K562 (cell line): ENCODE measurements at regions not wholly inside any gene's neighbourhood (a gene's known extent, or its start where the extent isn't known, plus 50 kb on each side); places are given as distances from the start of the nearest gene placed in this dataset.

Experiments used
- ATAC-seq: fragments of 200-7000 bp; cut with Tn5 transposase; 3 replicates; pipeline ENCODE4 v1.9.1; 2020; ENCODE audit warnings: moderate library complexity
- BruUV-seq: library from RNA; stranded (reverse); fragments of 400-500 nt; replicated peaks from 2 replicates; lab custom pipeline; 2021; lab: Mats Ljungman, UMichigan
- CTCF ChIA-PET: fragments of 300-600 bp; formaldehyde crosslinking; extraction: SDS; loops from one replicate; lab custom pipeline; 2021; ENCODE audit warnings: low intra/inter-chr PET ratio; lab: Yijun Ruan, JAX
- POLR2A ChIA-PET: fragments of 300-600, 350-650 bp; sonication (Branson Sonifier 250); formaldehyde crosslinking; extraction: SDS; loops from one replicate; lab custom pipeline; 2021; ENCODE audit warnings: antibody characterized with exemption, inconsistent platforms; lab: Yijun Ruan, JAX
- DNase-seq, 4 experiments: peaks; one replicate each; pipeline versions ENCODE4 v3.0.0 to v3.0.0-alpha.2; 2011 to 2018; ENCODE audit warnings: low spot score in 3 of 4, mixed read lengths in 3 of 4; ENCODE audit errors: extremely low read depth in 1 of 4
- FAIRE-seq: peaks from 2 replicates; lab custom pipeline; 2011; peaks lifted over from hg19 to GRCh38; lab: Jason Lieb, UNC
- H2AFZ ChIP-seq: 2 replicates; pipeline ENCODE4 v1.6.0; 2011; ENCODE audit warnings: low read depth, low read length, control low read depth, inconsistent platforms
- H3K27ac ChIP-seq: fragments of 200-600 bp; 3 replicates; pipeline ENCODE4 v1.8.0; 2011; ENCODE audit warnings: low read depth, mild to moderate bottlenecking, control low read depth, inconsistent platforms, low read length, moderate library complexity, mixed read lengths; ENCODE audit errors: extremely low read depth
- H3K27me3 ChIP-seq, 2 experiments: fragments of 300-600 bp in 1 of 2; 2 replicates in 1 of 2; 3 replicates in 1 of 2; pipeline versions ENCODE4 v1.6.0 to v1.8.0; 2011; ENCODE audit warnings: inconsistent platforms in 2 of 2, low read length in 2 of 2, mild to moderate bottlenecking in 1 of 2, mixed read lengths in 1 of 2, moderate library complexity in 1 of 2; ENCODE audit not compliant: control insufficient read depth in 2 of 2, insufficient read depth in 2 of 2
- H3K36me3 ChIP-seq: fragments of 300-600 bp; 3 replicates; pipeline ENCODE4 v1.8.0; 2011; ENCODE audit warnings: mild to moderate bottlenecking, low read length, inconsistent platforms; ENCODE audit not compliant: control insufficient read depth, insufficient read depth
- H3K4me1 ChIP-seq, 2 experiments: fragments of 200-600 bp in 1 of 2; replicated peaks in 1 of 2; 2 replicates in 1 of 2; 3 replicates in 1 of 2; pipeline versions ENCODE4 v1.5.1 to v1.8.0; 2011; ENCODE audit warnings: inconsistent platforms in 2 of 2, low read length in 2 of 2, mild to moderate bottlenecking in 1 of 2, mixed read lengths in 1 of 2, moderate library complexity in 1 of 2; ENCODE audit not compliant: control insufficient read depth in 2 of 2, insufficient read depth in 2 of 2
- H3K4me2 ChIP-seq: 2 replicates; pipeline ENCODE4 v1.6.1; 2011; ENCODE audit warnings: low read length, control low read depth, inconsistent platforms, mixed read lengths; ENCODE audit not compliant: insufficient read depth
- H3K4me3 ChIP-seq: fragments of 200-600 bp; sonication (generic), shearing (Covaris generic); 2 replicates; pipeline ENCODE4 v1.5.1; 2016; ENCODE audit warnings: control low read depth, inconsistent platforms
- H3K79me2 ChIP-seq: fragments of 200-600 bp; 3 replicates; pipeline ENCODE4 v1.8.0; 2011; ENCODE audit warnings: low read length, inconsistent platforms; ENCODE audit not compliant: control insufficient read depth, insufficient read depth
- H3K9ac ChIP-seq, 2 experiments: 2 replicates each; pipeline versions ENCODE4 v1.6.0 to v1.6.1; 2011; ENCODE audit warnings: low read depth in 2 of 2, low read length in 2 of 2, control low read depth in 1 of 2, inconsistent platforms in 1 of 2, mild to moderate bottlenecking in 1 of 2, mixed read lengths in 1 of 2; ENCODE audit not compliant: insufficient read depth in 1 of 2
- H3K9me1 ChIP-seq: one replicate; pipeline ENCODE4 v1.6.0; 2011; ENCODE audit warnings: inconsistent platforms, mild to moderate bottlenecking, low read length, moderate library complexity; ENCODE audit not compliant: control insufficient read depth, insufficient read depth
- H3K9me3 ChIP-seq: replicated peaks from 2 replicates; pipeline ENCODE4 v1.5.1; 2011; ENCODE audit warnings: low read depth, low read length, inconsistent platforms; ENCODE audit not compliant: control insufficient read depth, insufficient read depth
- H4K20me1 ChIP-seq: replicated peaks from 2 replicates; pipeline ENCODE4 v1.6.1; 2011; ENCODE audit warnings: low read length, inconsistent platforms, mixed read lengths; ENCODE audit not compliant: control insufficient read depth, insufficient read depth
- BCOR ChIP-seq: fragments of 450-650 bp; IDR thresholded peaks from 2 replicates; pipeline ENCODE4 v1.6.1; 2016
- BRCA1 ChIP-seq, 2 experiments: fragments of 450-650 bp in 1 of 2; sonication (generic) in 1 of 2; formaldehyde crosslinking in 1 of 2; IDR thresholded peaks; 2 replicates each; pipeline versions ENCODE4 v1.5.0 to v1.6.1; 2017 to 2020; ENCODE audit warnings: mild to moderate bottlenecking in 1 of 2, missing genetic modification reagents in 1 of 2
- CBX8 ChIP-seq: fragments of 200-600 bp; sonication (generic); IDR thresholded peaks from 2 replicates; pipeline ENCODE4 v1.6.1; 2012; ENCODE audit warnings: borderline replicate concordance, mixed run types, low read depth, mild to moderate bottlenecking, moderate library complexity, mixed read lengths, low read length, control low read depth, inconsistent platforms; ENCODE audit not compliant: poor library complexity, severe bottlenecking; ENCODE audit errors: extremely low read depth
- CEBPB ChIP-seq: fragments of 450-650 bp; IDR thresholded peaks from 2 replicates; pipeline ENCODE4 v1.6.1; 2016; ENCODE audit warnings: missing genetic modification characterization, missing compliant biosample characterization
- CEBPG ChIP-seq, 3 experiments: fragments of 200-800 bp in 1 of 3; sonication (Bioruptor generic) in 1 of 3; sonication (generic) in 1 of 3; formaldehyde crosslinking in 1 of 3; IDR thresholded peaks in 2 of 3; conservative IDR thresholded peaks in 1 of 3; 2 replicates each; pipeline versions ENCODE4 v1.6.1 to v1.8.0; 2016 to 2022; ENCODE audit warnings: missing compliant biosample characterization in 2 of 3, missing genetic modification characterization in 2 of 3, mild to moderate bottlenecking in 1 of 3, missing genetic modification reagents in 1 of 3
- FOXA1 ChIP-seq: fragments of 450-650 bp; IDR thresholded peaks from 2 replicates; pipeline ENCODE4 v1.6.1; 2016; ENCODE audit warnings: mild to moderate bottlenecking, borderline replicate concordance
- HLTF ChIP-seq: fragments of 450-650 bp; IDR thresholded peaks from 2 replicates; pipeline ENCODE4 v1.6.1; 2016
- IFI16 ChIP-seq: fragments of 250-450 bp; sonication (Bioruptor Pico); IDR thresholded peaks from 2 replicates; pipeline ENCODE4 v2.1.2; 2022; ENCODE audit warnings: mild to moderate bottlenecking, inconsistent platforms
- NONO ChIP-seq, 2 experiments: fragments of 200-400 bp in 1 of 2; fragments of 450-650 bp in 1 of 2; formaldehyde crosslinking in 1 of 2; IDR thresholded peaks; 2 replicates each; pipeline ENCODE4 v1.6.1; 2017; ENCODE audit warnings: low read depth in 2 of 2, mild to moderate bottlenecking in 2 of 2, moderate library complexity in 2 of 2, low read length in 1 of 2
- OTX1 ChIP-seq: fragments of 450-650 bp; formaldehyde crosslinking; IDR thresholded peaks from 2 replicates; pipeline ENCODE4 v1.4.0; 2022; ENCODE audit warnings: mild to moderate bottlenecking
- PURB ChIP-seq: sonication (generic); formaldehyde crosslinking; IDR thresholded peaks from 2 replicates; pipeline ENCODE4 v1.9.0; 2021; ENCODE audit warnings: low read depth, mild to moderate bottlenecking, missing genetic modification reagents
- ZC3H8 ChIP-seq: fragments of 450-650 bp; IDR thresholded peaks from 2 replicates; pipeline ENCODE4 v1.6.1; 2017
- ZKSCAN3 ChIP-seq: fragments of 250-450 bp; sonication (Bioruptor Pico); IDR thresholded peaks from 2 replicates; pipeline ENCODE4 v1.4.0; 2020
- ZNF184 ChIP-seq: sonication (generic); formaldehyde crosslinking; IDR thresholded peaks from 2 replicates; pipeline ENCODE4 v1.5.0; 2020; ENCODE audit warnings: missing genetic modification reagents
- ZNF274 ChIP-seq: IDR thresholded peaks from 2 replicates; pipeline ENCODE4 v1.6.1; 2011; ENCODE audit warnings: low read depth, mild to moderate bottlenecking, low read length, moderate library complexity, borderline replicate concordance
- WGBS: fragments of 100-300 bp; shearing (Covaris generic); methylation state at CpG from one replicate; pipeline ENCODE4 v1.1.6; 2016; ENCODE audit warnings: low coverage, mixed read lengths; ENCODE audit not compliant: insufficient coverage; ENCODE audit errors: missing lambda C conversion rate; 5-methylcytosine and 5-hydroxymethylcytosine counted together
- in situ Hi-C: fragments of 300-500 bp; cut with MboI; formaldehyde crosslinking; loops from 4 replicates; pipeline ENCODE4 v1.15.0; 2018; ENCODE audit warnings: inconsistent platforms, mixed read lengths
- intact Hi-C: fragments of 100-400 bp; cut with micrococcal nuclease; formaldehyde crosslinking; loops from 2 replicates; pipeline ENCODE4 v1.14.2; 2022
- TF ChIP-seq, protein P1 (sequence below): sonication (generic); formaldehyde crosslinking; IDR thresholded peaks from 2 replicates; pipeline ENCODE4 v1.4.0; 2020; ENCODE audit warnings: mild to moderate bottlenecking, missing genetic modification reagents
- TF ChIP-seq, protein P2 (sequence below), 2 experiments: fragments of 450-650 bp in 1 of 2; sonication (generic) in 1 of 2; formaldehyde crosslinking in 1 of 2; IDR thresholded peaks in 1 of 2; conservative IDR thresholded peaks in 1 of 2; 2 replicates each; pipeline versions ENCODE4 v1.6.1 to v1.8.1; 2016 to 2023; ENCODE audit warnings: mild to moderate bottlenecking in 2 of 2, moderate library complexity in 2 of 2, inconsistent platforms in 1 of 2, missing genetic modification reagents in 1 of 2
- TF ChIP-seq, protein P3 (sequence below): fragments of 450-650 bp; IDR thresholded peaks from 2 replicates; pipeline ENCODE4 v1.6.1; 2016; ENCODE audit warnings: antibody characterized with exemption
- TF ChIP-seq, protein P4 (sequence below): fragments of 450-650 bp; formaldehyde crosslinking; IDR thresholded peaks from 2 replicates; pipeline ENCODE4 v1.4.0; 2022; ENCODE audit warnings: mild to moderate bottlenecking, moderate library complexity

GRCh38 chr16:31764103-31764502 lies 109.5 kb upstream of the ZNF267 start:
- in situ Hi-C loops, result no loop called here
- ChIA-PET POLR2A (no interaction called here), CTCF (no interaction called here)
- Histone ChIP-seq H3K9me1 (no peaks in the 10 kb centered on the region), H4K20me1 (no peaks in the 10 kb centered on the region), H3K27me3 (no peaks in the 10 kb centered on the region), H3K4me3 (no peak overlapping the region), H3K4me1 (no peaks in the 10 kb centered on the region), H3K9me3 (no peaks in the 10 kb centered on the region), H2AFZ (no peak overlapping the region), H3K9ac (no peak overlapping the region), H3K79me2 (no peaks in the 10 kb centered on the region), H3K4me2 (no peak overlapping the region), H3K27ac (no peak overlapping the region), H3K36me3 (no peaks in the 10 kb centered on the region)
- no peak for ATAC-seq
- intact Hi-C loops, result no loop called here
- DNase-seq, result no peak
- FAIRE-seq, result no peak
- no TSS peak for BruUV-seq
- WGBS, result 28% methylated on average over 2 of the region's 2 CpGs
- TF ChIP-seq OTX1 (CRISPR knock-in tag), result no peak
- no peak for TF ChIP-seq BRCA1 (IDR thresholded peaks at IDR 0.05)
- TF ChIP-seq BRCA1 (CRISPR knock-in tag; IDR thresholded peaks at IDR 0.05), result no peak
- TF ChIP-seq CBX8, result no peak
- TF ChIP-seq, protein P1, sequence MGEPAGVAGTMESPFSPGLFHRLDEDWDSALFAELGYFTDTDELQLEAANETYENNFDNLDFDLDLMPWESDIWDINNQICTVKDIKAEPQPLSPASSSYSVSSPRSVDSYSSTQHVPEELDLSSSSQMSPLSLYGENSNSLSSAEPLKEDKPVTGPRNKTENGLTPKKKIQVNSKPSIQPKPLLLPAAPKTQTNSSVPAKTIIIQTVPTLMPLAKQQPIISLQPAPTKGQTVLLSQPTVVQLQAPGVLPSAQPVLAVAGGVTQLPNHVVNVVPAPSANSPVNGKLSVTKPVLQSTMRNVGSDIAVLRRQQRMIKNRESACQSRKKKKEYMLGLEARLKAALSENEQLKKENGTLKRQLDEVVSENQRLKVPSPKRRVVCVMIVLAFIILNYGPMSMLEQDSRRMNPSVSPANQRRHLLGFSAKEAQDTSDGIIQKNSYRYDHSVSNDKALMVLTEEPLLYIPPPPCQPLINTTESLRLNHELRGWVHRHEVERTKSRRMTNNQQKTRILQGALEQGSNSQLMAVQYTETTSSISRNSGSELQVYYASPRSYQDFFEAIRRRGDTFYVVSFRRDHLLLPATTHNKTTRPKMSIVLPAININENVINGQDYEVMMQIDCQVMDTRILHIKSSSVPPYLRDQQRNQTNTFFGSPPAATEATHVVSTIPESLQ (CRISPR knock-in tag), result no peak
- TF ChIP-seq HLTF, result no peak
- no peak for TF ChIP-seq IFI16
- no peak for TF ChIP-seq FOXA1
- TF ChIP-seq CEBPB (tag), result 0 out of 2 replicates have a peak, but pooled peaks have one; percentile 53
- TF ChIP-seq NONO (IDR thresholded peaks at IDR 0.05; ENCODE audit: low read depth in 2 of 2, low read length in 1 of 2), result no peak
- no peak for TF ChIP-seq ZKSCAN3 (CRISPR knock-in tag)
- no peak for TF ChIP-seq BCOR
- TF ChIP-seq ZNF274, result no peak
- no peak for TF ChIP-seq PURB (CRISPR knock-in tag)
- no peak for TF ChIP-seq ZC3H8
- no peak for TF ChIP-seq ZNF184 (CRISPR knock-in tag)
- TF ChIP-seq, protein P2, sequence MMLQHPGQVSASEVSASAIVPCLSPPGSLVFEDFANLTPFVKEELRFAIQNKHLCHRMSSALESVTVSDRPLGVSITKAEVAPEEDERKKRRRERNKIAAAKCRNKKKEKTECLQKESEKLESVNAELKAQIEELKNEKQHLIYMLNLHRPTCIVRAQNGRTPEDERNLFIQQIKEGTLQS (IDR thresholded peaks at IDR 0.05), result peak; percentile 33; the same call in 1 of the 2 replicates
- TF ChIP-seq, protein P2 (CRISPR knock-in tag; conservative IDR thresholded peaks at IDR 0.05), result no peak
- TF ChIP-seq, protein P3, sequence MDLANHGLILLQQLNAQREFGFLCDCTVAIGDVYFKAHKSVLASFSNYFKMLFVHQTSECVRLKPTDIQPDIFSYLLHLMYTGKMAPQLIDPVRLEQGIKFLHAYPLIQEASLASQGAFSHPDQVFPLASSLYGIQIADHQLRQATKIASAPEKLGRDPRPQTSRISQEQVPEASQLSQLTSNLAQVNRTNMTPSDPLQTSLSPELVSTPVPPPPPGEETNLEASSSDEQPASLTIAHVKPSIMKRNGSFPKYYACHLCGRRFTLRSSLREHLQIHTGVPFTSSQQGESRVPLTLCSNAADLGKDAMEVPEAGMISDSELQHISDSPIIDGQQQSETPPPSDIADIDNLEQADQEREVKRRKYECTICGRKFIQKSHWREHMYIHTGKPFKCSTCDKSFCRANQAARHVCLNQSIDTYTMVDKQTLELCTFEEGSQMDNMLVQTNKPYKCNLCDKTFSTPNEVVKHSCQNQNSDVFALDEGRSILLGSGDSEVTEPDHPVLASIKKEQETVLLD, result no peak
- TF ChIP-seq CEBPG (CRISPR knock-in tag; IDR thresholded peaks at IDR 0.05), result no peak
- peak in 1 of 2 experiments; percentile 65; a peak in 3 of 4 replicates for TF ChIP-seq CEBPG (tag; conservative IDR thresholded peaks at IDR 0.05 in 1 of 2, IDR thresholded peaks at IDR 0.05 in 1 of 2)
- TF ChIP-seq, protein P4, sequence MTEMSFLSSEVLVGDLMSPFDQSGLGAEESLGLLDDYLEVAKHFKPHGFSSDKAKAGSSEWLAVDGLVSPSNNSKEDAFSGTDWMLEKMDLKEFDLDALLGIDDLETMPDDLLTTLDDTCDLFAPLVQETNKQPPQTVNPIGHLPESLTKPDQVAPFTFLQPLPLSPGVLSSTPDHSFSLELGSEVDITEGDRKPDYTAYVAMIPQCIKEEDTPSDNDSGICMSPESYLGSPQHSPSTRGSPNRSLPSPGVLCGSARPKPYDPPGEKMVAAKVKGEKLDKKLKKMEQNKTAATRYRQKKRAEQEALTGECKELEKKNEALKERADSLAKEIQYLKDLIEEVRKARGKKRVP (CRISPR knock-in tag), result no peak
